Gastrocnemius medialis (tissue), 4 donors: ENCODE measurements at regions not wholly inside any gene's neighbourhood (a gene's known extent, or its start where the extent isn't known, plus 50 kb on each side); places are given as distances from the start of the nearest gene placed in this dataset.
"Not testable (repeated sequence)": the region's sequence is repeated elsewhere in the genome, so short reads cannot be mapped to it uniquely, and the experiment has no call there.

ENCODE experiments used
- ATAC-seq, 2 donors: fragments of 150-250 bp; one replicate each; pipeline ENCODE4 v1.9.1; 2016
- DNase-seq, 2 donors: peaks; one replicate each; pipeline ENCODE4 v3.0.0-alpha.2; 2019
- H3K27ac ChIP-seq, 4 donors: fragments of 200-600 bp; sonication (generic); 1 replicate in 1 of 4; 2 replicates in 3 of 4; pipeline ENCODE4 v1.5.1; 2016 to 2018; ENCODE audit warnings: mild to moderate bottlenecking in 2 of 4, moderate library complexity in 1 of 4
- H3K27me3 ChIP-seq, 3 donors: fragments of 200-600 bp; sonication (generic) in 2 of 3; 1 replicate in 1 of 3; 2 replicates in 2 of 3; pipeline versions ENCODE4 v1.5.1 to v1.6.0; 2016 to 2019; ENCODE audit warnings: mild to moderate bottlenecking in 1 of 3, moderate library complexity in 1 of 3
- H3K36me3 ChIP-seq, 2 donors: fragments of 200-600 bp; sonication (generic) in 1 of 2; one replicate each; pipeline ENCODE4 v1.5.1; 2017 to 2018
- H3K4me1 ChIP-seq, 2 donors: fragments of 200-600 bp; sonication (generic) in 1 of 2; one replicate each; pipeline ENCODE4 v1.5.1; 2016 to 2017; ENCODE audit warnings: mild to moderate bottlenecking in 2 of 2
- H3K4me3 ChIP-seq, 4 donors: fragments of 200-600 bp; sonication (generic) in 3 of 4; 1 replicate in 1 of 4; 2 replicates in 3 of 4; pipeline ENCODE4 v1.5.1; 2016 to 2019; ENCODE audit warnings: mild to moderate bottlenecking in 2 of 4
- H3K9me3 ChIP-seq, 3 donors: fragments of 200-600 bp; sonication (generic) in 2 of 3; 1 replicate in 1 of 3; 2 replicates in 2 of 3; pipeline ENCODE4 v1.5.1; 2016 to 2019
- CTCF ChIP-seq, 5 experiments: fragments of 450-650 bp in 3 of 5; fragments of 200-600 bp in 2 of 5; sonication (generic) in 2 of 5; IDR thresholded peaks in 4 of 5; conservative IDR thresholded peaks in 1 of 5; 1 replicate in 4 of 5; 2 replicates in 1 of 5; pipeline ENCODE4 v1.5.1; 2016 to 2019; ENCODE audit warnings: antibody characterized with exemption in 5 of 5, mild to moderate bottlenecking in 3 of 5, moderate library complexity in 3 of 5
- POLR2A ChIP-seq, 2 donors: fragments of 450-650 bp; IDR thresholded peaks; one replicate each; pipeline ENCODE4 v1.6.1; 2017; ENCODE audit warnings: antibody characterized with exemption in 2 of 2, mild to moderate bottlenecking in 2 of 2, moderate library complexity in 2 of 2
- in situ Hi-C, 4 donors: fragments of 200-750 bp; cut with MboI; loops; one replicate each; pipeline versions ENCODE4 v1.15.0 to v1.8.0; 2017; ENCODE audit warnings: low sequenced_read_pairs in 4 of 4
- intact Hi-C: fragments of 100-400 bp; cut with DNase I; formaldehyde crosslinking; loops from one replicate; pipeline ENCODE4 v1.15.1; 2023; ENCODE audit warnings: low total_unique reads

- in situ Hi-C loops (no loop called here), intact Hi-C loops (no loop called here)
- Histone ChIP-seq H3K36me3 (no peaks in the 10 kb centered on the region), H3K27me3 (no peaks in the 10 kb centered on the region), H3K27ac (no peak overlapping the region), H3K4me3 (no peak overlapping the region), H3K9me3 (no peaks in the 10 kb centered on the region), H3K4me1 (peaks cover 0 to 4% of the 10 kb centered on the region in 2 donors)
- ATAC-seq (no peak), DNase-seq (no peak)
- TF ChIP-seq CTCF (IDR thresholded peaks at IDR 0.05 in 4 of 5, conservative IDR thresholded peaks at IDR 0.05 in 1 of 5) = no peak
- no peak for TF ChIP-seq POLR2A (IDR thresholded peaks at IDR 0.05)
Measured at GRCh38 chr7:73918926-73919693, 58.2 kb downstream of the TMEM270 start.

GRCh38 chr7:73919694-73920375, 58.9 kb downstream of the TMEM270 start:
- DNase-seq (no peak), ATAC-seq (no peak)
- H3K27ac ChIP-seq = no peak overlapping the region
- intact Hi-C loops = no loop called here
- H3K9me3 ChIP-seq = no peaks in the 10 kb centered on the region
- TF ChIP-seq POLR2A (IDR thresholded peaks at IDR 0.05) = no peak
- no peak for TF ChIP-seq CTCF (IDR thresholded peaks at IDR 0.05 in 4 of 5, conservative IDR thresholded peaks at IDR 0.05 in 1 of 5)
- in situ Hi-C loops = no loop called here
- no peak overlapping the region for H3K4me3 ChIP-seq
- H3K27me3 ChIP-seq = no peaks in the 10 kb centered on the region
- no peaks in the 10 kb centered on the region for H3K36me3 ChIP-seq
- peaks cover 0 to 4% of the 10 kb centered on the region in 2 donors for H3K4me1 ChIP-seq

- in situ Hi-C loops (no loop called here), intact Hi-C loops (no loop called here)
- Histone ChIP-seq H3K4me3 (no peak overlapping the region), H3K27me3 (no peaks in the 10 kb centered on the region), H3K4me1 (peaks cover 0 to 4% of the 10 kb centered on the region in 2 donors), H3K9me3 (no peaks in the 10 kb centered on the region), H3K36me3 (no peaks in the 10 kb centered on the region), H3K27ac (no peak overlapping the region)
- no peak for TF ChIP-seq CTCF (IDR thresholded peaks at IDR 0.05 in 4 of 5, conservative IDR thresholded peaks at IDR 0.05 in 1 of 5)
- TF ChIP-seq POLR2A (IDR thresholded peaks at IDR 0.05) = no peak
- ATAC-seq (no peak), DNase-seq (no peak)
Measured at GRCh38 chr7:73920406-73921134, 59.6 kb downstream of the TMEM270 start.

GRCh38 chr7:73921623-73922528, 60.9 kb downstream of the TMEM270 start:
- no peak for TF ChIP-seq CTCF (IDR thresholded peaks at IDR 0.05 in 4 of 5, conservative IDR thresholded peaks at IDR 0.05 in 1 of 5)
- TF ChIP-seq POLR2A (IDR thresholded peaks at IDR 0.05) = no peak
- Histone ChIP-seq H3K9me3 (no peaks in the 10 kb centered on the region), H3K4me1 (peaks cover 0 to 4% of the 10 kb centered on the region in 2 donors), H3K4me3 (no peak overlapping the region), H3K36me3 (no peaks in the 10 kb centered on the region), H3K27ac (no peak overlapping the region), H3K27me3 (no peaks in the 10 kb centered on the region)
- DNase-seq (no peak), ATAC-seq (no peak)
- in situ Hi-C loops = no loop called here
- intact Hi-C loops = no loop called here

GRCh38 chr7:73928644-73929043, 67.7 kb downstream of the TMEM270 start:
- ATAC-seq, DNase-seq: not testable (repeated sequence)

More at GRCh38 chr7:73928644-73929043, 67.7 kb downstream of the TMEM270 start:
- H3K4me1 ChIP-seq, in situ Hi-C loops, H3K27ac ChIP-seq, H3K9me3 ChIP-seq, H3K27me3 ChIP-seq, intact Hi-C loops, H3K36me3 ChIP-seq, H3K4me3 ChIP-seq: not testable (repeated sequence)
